ENCODE measurements at regions not wholly inside any gene's neighbourhood (a gene's known extent, or its start where the extent isn't known, plus 50 kb on each side); places are given as distances from the start of the nearest gene placed in this dataset.

DNA sequence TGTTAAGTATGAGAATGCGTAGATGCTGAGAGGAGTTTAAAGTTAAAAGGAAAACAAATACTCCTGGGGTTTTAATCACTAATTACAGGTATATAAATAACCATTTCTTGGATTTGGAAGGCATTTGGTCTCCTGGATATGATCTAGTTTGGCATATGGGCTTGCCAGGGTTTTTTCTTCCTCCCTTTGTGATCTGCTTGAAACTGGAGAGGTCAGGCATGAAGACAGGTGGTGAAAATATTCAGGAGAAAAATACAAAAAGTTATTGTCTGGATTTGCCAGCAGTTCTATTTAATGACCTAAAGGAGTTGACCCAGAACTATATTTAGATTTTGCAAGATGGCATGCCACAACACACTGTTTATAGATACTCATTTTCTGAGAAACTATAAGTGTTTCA, 136.3 kb downstream of the DIPK2A start:
- no peak for TF ChIP-seq EZH2 (IDR thresholded peaks at IDR 0.05; ENCODE audit: insufficient read depth, low read length)
- TF ChIP-seq, protein P1, sequence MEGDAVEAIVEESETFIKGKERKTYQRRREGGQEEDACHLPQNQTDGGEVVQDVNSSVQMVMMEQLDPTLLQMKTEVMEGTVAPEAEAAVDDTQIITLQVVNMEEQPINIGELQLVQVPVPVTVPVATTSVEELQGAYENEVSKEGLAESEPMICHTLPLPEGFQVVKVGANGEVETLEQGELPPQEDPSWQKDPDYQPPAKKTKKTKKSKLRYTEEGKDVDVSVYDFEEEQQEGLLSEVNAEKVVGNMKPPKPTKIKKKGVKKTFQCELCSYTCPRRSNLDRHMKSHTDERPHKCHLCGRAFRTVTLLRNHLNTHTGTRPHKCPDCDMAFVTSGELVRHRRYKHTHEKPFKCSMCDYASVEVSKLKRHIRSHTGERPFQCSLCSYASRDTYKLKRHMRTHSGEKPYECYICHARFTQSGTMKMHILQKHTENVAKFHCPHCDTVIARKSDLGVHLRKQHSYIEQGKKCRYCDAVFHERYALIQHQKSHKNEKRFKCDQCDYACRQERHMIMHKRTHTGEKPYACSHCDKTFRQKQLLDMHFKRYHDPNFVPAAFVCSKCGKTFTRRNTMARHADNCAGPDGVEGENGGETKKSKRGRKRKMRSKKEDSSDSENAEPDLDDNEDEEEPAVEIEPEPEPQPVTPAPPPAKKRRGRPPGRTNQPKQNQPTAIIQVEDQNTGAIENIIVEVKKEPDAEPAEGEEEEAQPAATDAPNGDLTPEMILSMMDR (IDR thresholded peaks at IDR 0.05; ENCODE audit: insufficient read depth, low read depth, low read length): no peak

All from astrocyte (in vitro differentiated cells and primary cell).